Pancreas (tissue), 10 donors: ENCODE measurements at regions not wholly inside any gene's neighbourhood (a gene's known extent, or its start where the extent isn't known, plus 50 kb on each side); places are given as distances from the start of the nearest gene placed in this dataset.
A peak's percentile ranks its signal among the peaks of the same experiment; 100 is the strongest.

Experiments
- ATAC-seq, 4 donors: fragments of 200-7000 bp; cut with Tn5 transposase; one replicate each; pipeline versions ENCODE4 v1.8.0 to v1.9.1; 2020; ENCODE audit warnings: mild to moderate bottlenecking in 4 of 4, moderate library complexity in 4 of 4
- DNase-seq, 6 donors: peaks; one replicate each; pipeline ENCODE4 v3.0.0-alpha.2; 2020
- FAIRE-seq: peaks from 2 replicates; lab custom pipeline; 2012; peaks lifted over from hg19 to GRCh38; lab: Jason Lieb, UNC
- H3K27ac ChIP-seq, 4 donors: fragments of 200-600 bp; sonication (generic); 1 replicate in 3 of 4; 2 replicates in 1 of 4; pipeline versions ENCODE4 v1.5.0 to v1.8.0; 2020
- H3K27me3 ChIP-seq, 4 donors: fragments of 200-600 bp; one replicate each; pipeline ENCODE4 v1.8.0; 2021
- H3K36me3 ChIP-seq, 3 donors: fragments of 200-600 bp; sonication (generic) in 1 of 3; one replicate each; pipeline versions ENCODE4 v1.5.0 to v1.8.0; 2020 to 2021
- H3K4me1 ChIP-seq, 3 donors: fragments of 200-600 bp; one replicate each; pipeline ENCODE4 v1.8.0; 2021
- H3K4me3 ChIP-seq, 4 donors: fragments of 200-600 bp; sonication (generic) in 2 of 4; one replicate each; pipeline versions ENCODE4 v1.5.0 to v1.8.0; 2020 to 2021
- H3K9me3 ChIP-seq, 4 donors: fragments of 200-600 bp; one replicate each; pipeline ENCODE4 v1.8.0; 2021
- WGBS, 2 donors: extraction: QIAGEN DNeasy Blood & Tissue Kit; methylation state at CpG; one replicate each; pipeline ENCODE4 v1.1.7; 2013; 5-methylcytosine and 5-hydroxymethylcytosine counted together
- intact Hi-C, 3 donors: fragments of 100-400 bp; cut with DNase I; formaldehyde crosslinking; loops; one replicate each; pipeline versions ENCODE4 v1.11.1 to v1.14.2; 2022
- TF ChIP-seq, protein P1 (sequence below), 4 donors: fragments of 200-600 bp; sonication (generic) in 3 of 4; IDR thresholded peaks; one replicate each; pipeline versions ENCODE4 v1.5.0 to v1.8.0; 2021; ENCODE audit warnings: antibody characterized with exemption in 4 of 4
- donor health status: healthy with polysubstance abuse.
- donor health status: DM: no; HTN: no; CAD: no; lungs with moderate emphysema.
- donor health status: DM: no; HTN: no; CAD: no.
- donor health status: control.
- donor health status: control.
- donor health status: Bipolar disorder and iron deficiency.
- donor health status: DM: yes; HTN: yes; CAD: no.
- donor health status: DM: no; HTN: no; CAD: no.
- donor health status: DM: no; HTN: no; CAD: no.
- donor health status: DM: yes; HTN: yes; CAD: no.

DNA sequence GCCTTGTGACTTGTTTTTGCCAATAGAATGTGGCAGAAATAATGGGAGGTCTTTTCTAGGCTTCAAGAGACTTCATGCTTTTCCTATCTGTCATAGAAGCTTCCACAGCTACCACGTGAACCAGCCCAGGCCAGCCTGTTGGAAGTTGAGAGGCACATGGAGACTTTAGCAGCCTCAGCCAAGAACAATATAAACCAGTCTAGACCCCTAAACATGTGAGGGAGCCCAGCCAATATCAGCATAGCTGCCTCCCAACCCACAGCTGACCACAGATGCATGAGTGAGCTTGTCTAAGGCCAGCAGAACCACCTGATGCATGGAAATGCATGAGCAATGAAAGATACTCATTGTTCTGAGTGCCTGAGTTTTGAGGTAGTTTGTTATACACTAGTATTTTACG lies 540.7 kb upstream of the BTBD3 start:
- DNase-seq (no peak), FAIRE-seq (no peak), ATAC-seq (no peak)
- TF ChIP-seq, protein P1, sequence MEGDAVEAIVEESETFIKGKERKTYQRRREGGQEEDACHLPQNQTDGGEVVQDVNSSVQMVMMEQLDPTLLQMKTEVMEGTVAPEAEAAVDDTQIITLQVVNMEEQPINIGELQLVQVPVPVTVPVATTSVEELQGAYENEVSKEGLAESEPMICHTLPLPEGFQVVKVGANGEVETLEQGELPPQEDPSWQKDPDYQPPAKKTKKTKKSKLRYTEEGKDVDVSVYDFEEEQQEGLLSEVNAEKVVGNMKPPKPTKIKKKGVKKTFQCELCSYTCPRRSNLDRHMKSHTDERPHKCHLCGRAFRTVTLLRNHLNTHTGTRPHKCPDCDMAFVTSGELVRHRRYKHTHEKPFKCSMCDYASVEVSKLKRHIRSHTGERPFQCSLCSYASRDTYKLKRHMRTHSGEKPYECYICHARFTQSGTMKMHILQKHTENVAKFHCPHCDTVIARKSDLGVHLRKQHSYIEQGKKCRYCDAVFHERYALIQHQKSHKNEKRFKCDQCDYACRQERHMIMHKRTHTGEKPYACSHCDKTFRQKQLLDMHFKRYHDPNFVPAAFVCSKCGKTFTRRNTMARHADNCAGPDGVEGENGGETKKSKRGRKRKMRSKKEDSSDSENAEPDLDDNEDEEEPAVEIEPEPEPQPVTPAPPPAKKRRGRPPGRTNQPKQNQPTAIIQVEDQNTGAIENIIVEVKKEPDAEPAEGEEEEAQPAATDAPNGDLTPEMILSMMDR (IDR thresholded peaks at IDR 0.05): no peak
- Histone ChIP-seq H3K4me1 (no peaks in the 10 kb centered on the region), H3K9me3 (no peaks in the 10 kb centered on the region), H3K27me3 (no peaks in the 10 kb centered on the region), H3K4me3 (no peak overlapping the region), H3K36me3 (no peaks in the 10 kb centered on the region), H3K27ac (no peak overlapping the region)
- WGBS, 2 donors: 64 to 75% methylated on average over 2 of the region's 2 CpGs
- intact Hi-C loops: no loop called here

DNA sequence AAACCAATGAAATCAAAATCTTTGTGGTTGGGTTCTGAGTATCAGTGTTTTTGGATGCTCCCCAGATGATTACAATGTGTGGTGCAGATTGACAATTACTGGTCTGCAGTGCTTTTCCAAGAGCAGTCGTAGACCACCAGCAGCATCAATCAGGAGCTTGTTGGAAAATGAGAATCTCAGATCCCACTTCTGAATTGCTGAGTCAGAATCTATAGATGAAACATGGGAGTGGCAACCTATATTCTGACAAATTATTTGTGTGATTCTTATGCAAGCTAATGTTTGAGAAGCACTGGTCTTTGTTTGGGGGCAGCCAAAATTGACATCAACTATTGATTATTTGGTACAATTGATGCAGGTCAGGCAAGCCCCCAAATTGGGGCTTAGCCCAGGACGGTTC lies 539.9 kb upstream of the BTBD3 start:
- TF ChIP-seq, protein P1 (IDR thresholded peaks at IDR 0.05): no peak
- Histone ChIP-seq H3K9me3 (no peaks in the 10 kb centered on the region), H3K27me3 (no peaks in the 10 kb centered on the region), H3K4me1 (no peaks in the 10 kb centered on the region), H3K4me3 (no peak overlapping the region), H3K27ac (no peak overlapping the region), H3K36me3 (no peaks in the 10 kb centered on the region)
- 54 to 80% methylated on average over 2 of the region's 2 CpGs for WGBS, 2 donors
- ATAC-seq (no peak), DNase-seq (no peak), FAIRE-seq (no peak)
- intact Hi-C loops: no loop called here

DNA sequence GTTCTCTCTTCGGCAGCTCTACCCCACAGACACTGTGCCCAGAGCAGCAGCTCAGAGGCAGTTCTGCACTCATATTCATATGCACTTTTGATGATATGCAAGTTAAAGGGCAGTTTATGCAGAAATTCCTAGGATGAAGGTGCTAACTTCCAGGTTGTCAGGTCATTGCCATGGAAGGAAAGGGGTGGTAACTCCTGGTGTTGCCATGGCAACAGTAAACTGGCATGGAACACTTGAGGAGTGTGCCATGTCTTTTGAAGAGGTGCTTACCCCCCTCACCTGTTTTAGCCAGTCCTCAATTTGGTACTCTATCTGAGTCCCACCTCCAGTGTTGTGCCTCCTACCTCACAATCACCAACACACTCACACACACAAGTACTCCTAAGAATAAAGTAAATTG lies 539.4 kb upstream of the BTBD3 start:
- Histone ChIP-seq H3K4me3 (no peak overlapping the region), H3K9me3 (no peaks in the 10 kb centered on the region), H3K36me3 (no peaks in the 10 kb centered on the region), H3K4me1 (no peaks in the 10 kb centered on the region), H3K27me3 (no peaks in the 10 kb centered on the region), H3K27ac (no peak overlapping the region)
- 77 to 90% methylated on average over 1 of the region's 1 CpG for WGBS, 2 donors
- FAIRE-seq (no peak), ATAC-seq (no peak), DNase-seq (no peak)
- TF ChIP-seq, protein P1 (IDR thresholded peaks at IDR 0.05): no peak
- intact Hi-C loops: no loop called here

DNA sequence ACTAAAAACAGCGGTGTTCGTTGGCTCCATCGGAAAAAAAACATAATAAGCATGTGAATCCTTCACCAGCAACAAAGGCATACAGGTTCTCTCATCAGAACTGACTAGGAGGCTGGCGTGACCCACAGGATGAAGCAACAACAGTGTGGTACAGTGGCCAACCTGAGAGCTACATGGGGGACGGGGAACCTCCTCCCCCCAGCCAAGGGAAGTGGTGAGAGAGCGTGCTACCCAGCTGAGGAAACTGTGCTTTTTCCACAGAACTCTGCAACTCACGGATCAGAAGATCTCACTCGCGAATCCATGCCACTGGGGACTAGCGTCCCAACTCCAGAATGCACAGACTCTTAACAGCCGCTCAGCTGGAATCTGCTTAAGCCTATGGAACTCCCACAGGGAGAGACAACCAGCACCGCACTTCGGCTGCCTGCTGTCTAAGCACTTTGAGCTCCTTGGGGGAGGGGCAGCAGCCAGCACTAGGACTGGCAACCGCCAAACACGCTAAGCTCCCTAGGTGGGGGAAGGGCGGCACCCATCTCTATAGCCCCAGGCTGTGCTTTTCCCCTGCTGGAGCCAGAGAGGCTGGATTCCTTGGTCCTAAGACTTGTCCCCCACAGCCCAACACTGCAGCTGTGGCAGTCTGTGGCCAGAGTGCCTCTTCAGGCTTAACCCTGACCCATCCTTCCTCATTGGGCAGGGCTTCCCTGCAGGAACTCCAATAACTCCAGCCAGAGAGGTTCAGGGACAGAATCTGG lies 538.3 kb upstream of the BTBD3 start:
- H3K4me1 ChIP-seq: no peaks in the 10 kb centered on the region
- H3K4me3 ChIP-seq: no peak overlapping the region
- FAIRE-seq (no peak), ATAC-seq (no peak), DNase-seq (peak in 3 of 6 donors; percentile 15 to 39 (median 34))
- TF ChIP-seq, protein P1 (IDR thresholded peaks at IDR 0.05): no peak
- intact Hi-C loops: no loop called here
- 52 to 58% methylated on average over 16 of the region's 16 CpGs for WGBS, 2 donors
- no peak overlapping the region for H3K27ac ChIP-seq
- no peaks in the 10 kb centered on the region for H3K27me3 ChIP-seq
- no peaks in the 10 kb centered on the region for H3K9me3 ChIP-seq
- H3K36me3 ChIP-seq: no peaks in the 10 kb centered on the region

DNA sequence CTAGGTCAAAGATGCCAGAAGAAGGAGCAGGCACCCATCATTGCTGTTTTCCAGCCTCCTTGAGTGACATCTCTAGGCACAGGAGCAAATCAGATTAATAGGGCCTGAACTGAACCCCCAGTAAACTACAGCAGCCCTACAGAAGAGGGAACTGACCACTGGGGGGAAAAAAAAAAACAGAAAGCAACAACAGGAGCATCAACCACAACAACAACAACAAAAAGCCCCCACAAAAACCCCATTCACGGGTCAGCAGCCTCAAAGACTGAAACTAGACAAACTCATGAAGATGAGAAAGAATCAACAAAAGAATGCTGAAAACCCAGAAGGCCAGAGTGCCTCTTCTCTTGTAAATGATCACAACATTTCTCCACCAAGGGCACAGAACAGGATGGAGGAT lies 537.4 kb upstream of the BTBD3 start:
- intact Hi-C loops: no loop called here
- Histone ChIP-seq H3K4me1 (no peaks in the 10 kb centered on the region), H3K9me3 (no peaks in the 10 kb centered on the region), H3K27me3 (no peaks in the 10 kb centered on the region), H3K36me3 (no peaks in the 10 kb centered on the region), H3K4me3 (no peak overlapping the region), H3K27ac (no peak overlapping the region)
- TF ChIP-seq, protein P1 (IDR thresholded peaks at IDR 0.05): no peak
- WGBS, 2 donors: 42 to 58% methylated on average over 1 of the region's 1 CpG
- DNase-seq (no peak), FAIRE-seq (no peak), ATAC-seq (no peak)
